BJ (cell line): ENCODE measurements at regions not wholly inside any gene's neighbourhood (a gene's known extent, or its start where the extent isn't known, plus 50 kb on each side); places are given as distances from the start of the nearest gene placed in this dataset.
"Not testable (repeated sequence)": the region's sequence is repeated elsewhere in the genome, so short reads cannot be mapped to it uniquely, and the experiment has no call there.

Experiments used
- CTCF ChIA-PET: fragments of 350-600 bp; formaldehyde crosslinking; extraction: SDS; loops from one replicate; lab custom pipeline; 2021; ENCODE audit warnings: antibody characterized with exemption, inconsistent platforms; lab: Yijun Ruan, JAX
- POLR2A ChIA-PET: fragments of 300-600 bp; sonication (Branson Sonifier 250); formaldehyde crosslinking; extraction: SDS; loops from one replicate; lab custom pipeline; 2021; ENCODE audit warnings: antibody characterized with exemption; lab: Charles Lee
- DNase-seq: peaks from one replicate; pipeline ENCODE4 v3.0.0-alpha.2; 2011; ENCODE audit warnings: low read depth
- H3K27me3 ChIP-seq: 2 replicates; pipeline ENCODE4 v1.6.0; 2011; ENCODE audit warnings: low read length; ENCODE audit not compliant: control insufficient read depth, insufficient read depth
- H3K36me3 ChIP-seq: 2 replicates; pipeline ENCODE4 v1.5.1; 2011; ENCODE audit warnings: low read length; ENCODE audit not compliant: control insufficient read depth, insufficient read depth
- H3K4me3 ChIP-seq: 2 replicates; pipeline ENCODE4 v1.5.1; 2011; ENCODE audit warnings: low read depth, mild to moderate bottlenecking, control low read depth, low read length
- TF ChIP-seq, protein P1 (sequence below): IDR thresholded peaks from 2 replicates; pipeline ENCODE4 v1.5.1; 2011; ENCODE audit warnings: low read depth, mild to moderate bottlenecking, control low read depth, inconsistent platforms, low read length, moderate library complexity; ENCODE audit not compliant: insufficient read depth

DNA sequence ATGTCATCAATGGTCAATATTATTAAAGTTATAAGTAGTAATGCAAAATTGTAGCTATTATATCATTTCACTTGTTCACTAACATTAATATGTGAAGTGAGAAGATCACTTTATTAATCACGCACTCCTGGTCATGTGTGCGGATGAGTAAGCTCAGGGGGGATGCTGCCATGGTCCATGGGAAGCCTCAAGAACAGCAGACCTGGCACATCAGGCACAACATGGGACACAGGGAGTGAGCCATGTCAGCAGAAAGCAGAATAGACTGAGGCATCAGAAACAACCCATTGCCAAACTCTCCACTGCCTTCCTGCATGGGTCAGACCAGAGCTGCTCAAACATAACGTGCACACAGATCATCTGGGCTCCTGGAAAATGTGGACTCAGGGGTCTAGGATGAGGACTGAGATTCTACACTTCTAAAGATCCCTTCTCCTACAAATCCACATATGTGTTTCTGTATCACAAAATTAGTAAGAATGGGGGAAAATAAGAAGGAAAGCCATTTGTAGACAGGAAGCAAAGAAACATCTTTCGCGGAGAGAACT lies 63.8 kb upstream of the VPREB1 start:
- H3K27me3 ChIP-seq, result peaks cover 6% of the 10 kb centered on the region; the same call in 1 of the 2 replicates
- ChIA-PET CTCF (interaction anchor here (1.0 to 1.3 kb wide), 3 partner anchors 9 to 15 kb away, joined by 3 to 6 read pairs (median 5); no protein-coding TSS in a partner anchor), POLR2A (no interaction called here)
- TF ChIP-seq, protein P1, sequence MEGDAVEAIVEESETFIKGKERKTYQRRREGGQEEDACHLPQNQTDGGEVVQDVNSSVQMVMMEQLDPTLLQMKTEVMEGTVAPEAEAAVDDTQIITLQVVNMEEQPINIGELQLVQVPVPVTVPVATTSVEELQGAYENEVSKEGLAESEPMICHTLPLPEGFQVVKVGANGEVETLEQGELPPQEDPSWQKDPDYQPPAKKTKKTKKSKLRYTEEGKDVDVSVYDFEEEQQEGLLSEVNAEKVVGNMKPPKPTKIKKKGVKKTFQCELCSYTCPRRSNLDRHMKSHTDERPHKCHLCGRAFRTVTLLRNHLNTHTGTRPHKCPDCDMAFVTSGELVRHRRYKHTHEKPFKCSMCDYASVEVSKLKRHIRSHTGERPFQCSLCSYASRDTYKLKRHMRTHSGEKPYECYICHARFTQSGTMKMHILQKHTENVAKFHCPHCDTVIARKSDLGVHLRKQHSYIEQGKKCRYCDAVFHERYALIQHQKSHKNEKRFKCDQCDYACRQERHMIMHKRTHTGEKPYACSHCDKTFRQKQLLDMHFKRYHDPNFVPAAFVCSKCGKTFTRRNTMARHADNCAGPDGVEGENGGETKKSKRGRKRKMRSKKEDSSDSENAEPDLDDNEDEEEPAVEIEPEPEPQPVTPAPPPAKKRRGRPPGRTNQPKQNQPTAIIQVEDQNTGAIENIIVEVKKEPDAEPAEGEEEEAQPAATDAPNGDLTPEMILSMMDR, result no peak
- no peak for DNase-seq
- no peaks in the 10 kb centered on the region for H3K36me3 ChIP-seq
- H3K4me3 ChIP-seq, result no peak overlapping the region

- H3K27me3 ChIP-seq, result peaks cover 6% of the 10 kb centered on the region; the same call in 1 of the 2 replicates
- CTCF ChIA-PET, result interaction anchor here (1.0 to 2.2 kb wide), 3 partner anchors 11 to 28 kb away, joined by 3 to 6 read pairs (median 4); no protein-coding TSS in a partner anchor
- TF ChIP-seq, protein P1, result no peak
- POLR2A ChIA-PET, result no interaction called here
- DNase-seq, result no peak
- H3K36me3 ChIP-seq, result no peaks in the 10 kb centered on the region
- H3K4me3 ChIP-seq, result no peak overlapping the region
Measured at GRCh38 chr22:22179858-22180257, 64.7 kb upstream of the VPREB1 start.

GRCh38 chr22:22178992-22179391 lies 65.6 kb upstream of the VPREB1 start:
- no peak overlapping the region for H3K4me3 ChIP-seq
- ChIA-PET CTCF (interaction anchor here (1.3 to 2.2 kb wide), 2 partner anchors 23 to 29 kb away, joined by 4 to 6 read pairs; no protein-coding TSS in a partner anchor), POLR2A (no interaction called here)
- TF ChIP-seq, protein P1, result no peak
- H3K36me3 ChIP-seq, result no peaks in the 10 kb centered on the region
- no peak for DNase-seq
- peaks cover 6% of the 10 kb centered on the region; the same call in 1 of the 2 replicates for H3K27me3 ChIP-seq

GRCh38 chr22:22178355-22178965 lies 66.1 kb upstream of the VPREB1 start:
- Histone ChIP-seq H3K4me3 (no peak overlapping the region), H3K27me3 (peaks cover 6% of the 10 kb centered on the region; the same call in 1 of the 2 replicates), H3K36me3 (no peaks in the 10 kb centered on the region)
- TF ChIP-seq, protein P1, result no peak
- no peak for DNase-seq
- POLR2A ChIA-PET, result no interaction called here
- CTCF ChIA-PET, result interaction anchor here (0.8 to 2.2 kb wide), 2 partner anchors 29 to 32 kb away, joined by 3 to 6 read pairs; no protein-coding TSS in a partner anchor

GRCh38 chr22:22176929-22177616 lies 67.5 kb upstream of the VPREB1 start:
- CTCF ChIA-PET, result interaction anchor here (0.7 to 0.8 kb wide), 2 partner anchors 33 to 34 kb away, joined by 3 read pairs; no protein-coding TSS in a partner anchor
- DNase-seq, result no peak
- POLR2A ChIA-PET, result no interaction called here
- TF ChIP-seq, protein P1, result no peak
- H3K36me3 ChIP-seq, result no peaks in the 10 kb centered on the region
- 0 out of 2 replicates have a peak, but pooled peaks cover 4% of the 10 kb centered on the region for H3K27me3 ChIP-seq
- H3K4me3 ChIP-seq, result no peak overlapping the region

- POLR2A ChIA-PET, DNase-seq, H3K27me3 ChIP-seq, H3K4me3 ChIP-seq, H3K36me3 ChIP-seq, CTCF ChIA-PET: not testable (repeated sequence)
Measured at GRCh38 chr22:22172896-22173628, 71.5 kb upstream of the VPREB1 start.
